ENCODE measurements at regions not wholly inside any gene's neighbourhood (a gene's known extent, or its start where the extent isn't known, plus 50 kb on each side); places are given as distances from the start of the nearest gene placed in this dataset.

DNA sequence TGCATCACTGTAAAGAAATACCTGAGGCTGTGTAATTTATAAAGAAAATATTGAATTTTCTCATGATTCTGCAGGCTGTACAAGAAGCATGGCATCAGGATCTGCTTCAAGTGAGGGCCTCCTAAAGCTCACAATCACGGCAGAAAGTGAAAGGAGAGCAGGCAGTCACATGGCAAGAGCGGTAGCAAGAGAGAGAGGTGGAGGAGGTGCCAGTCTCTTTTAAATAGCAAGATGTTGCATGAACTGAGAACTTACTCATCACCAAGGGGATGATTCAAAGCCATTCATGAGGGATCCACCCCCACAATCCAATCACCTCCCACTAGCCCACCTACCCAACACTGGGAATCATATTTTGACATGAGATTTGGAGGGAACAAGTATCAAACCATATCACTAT, 184.5 kb upstream of the PAPPA start:
- no peak for TF ChIP-seq EGR1 (IDR thresholded peaks at IDR 0.05)
- TF ChIP-seq ZBTB7A (IDR thresholded peaks at IDR 0.05; ENCODE audit: low read depth): no peak
- no peak for TF ChIP-seq EP300 (IDR thresholded peaks at IDR 0.05; ENCODE audit: borderline replicate concordance)
- TF ChIP-seq USF1 (IDR thresholded peaks at IDR 0.05): no peak
- TF ChIP-seq TAF1 (IDR thresholded peaks at IDR 0.05; ENCODE audit: low read depth): no peak
- no peak for TF ChIP-seq FOXM1 (IDR thresholded peaks at IDR 0.05; ENCODE audit: borderline replicate concordance, low read depth)
- no peak for TF ChIP-seq CREB1 (IDR thresholded peaks at IDR 0.05; ENCODE audit: low read depth)
- TF ChIP-seq TEAD4 (IDR thresholded peaks at IDR 0.05): no peak

DNA sequence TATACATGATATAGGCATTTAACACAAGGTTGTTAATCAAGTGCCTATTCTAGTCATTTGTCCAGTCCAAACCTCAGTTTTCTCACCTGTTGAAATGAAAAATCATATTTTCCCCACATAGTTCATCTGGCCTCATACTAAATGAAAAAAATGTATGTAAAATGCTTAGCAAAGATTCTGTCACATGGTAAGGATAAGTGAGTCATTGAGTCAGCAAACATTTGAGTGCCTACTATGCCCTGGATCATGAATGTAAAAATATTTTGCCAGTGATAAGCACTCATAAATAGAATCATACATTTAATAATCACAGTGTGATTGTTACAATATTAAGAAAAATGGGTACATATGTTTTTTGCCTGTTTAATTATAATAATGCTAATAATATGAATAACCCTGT, 181.2 kb upstream of the PAPPA start:
- no peak for TF ChIP-seq EP300 (IDR thresholded peaks at IDR 0.05; ENCODE audit: borderline replicate concordance)
- no peak for TF ChIP-seq YY1 (IDR thresholded peaks at IDR 0.05; ENCODE audit: low read depth)
- no peak for TF ChIP-seq USF1 (IDR thresholded peaks at IDR 0.05)
- TF ChIP-seq REST (IDR thresholded peaks at IDR 0.05; ENCODE audit: low read depth): no peak
- no peak for TF ChIP-seq TEAD4 (IDR thresholded peaks at IDR 0.05)
- TF ChIP-seq CREB1 (IDR thresholded peaks at IDR 0.05; ENCODE audit: low read depth): no peak

GRCh38 chr9:115972843-115973595, 180.6 kb upstream of the PAPPA start:
- no peak for TF ChIP-seq TEAD4 (IDR thresholded peaks at IDR 0.05)

GRCh38 chr9:115976781-115977180, 176.8 kb upstream of the PAPPA start:
- TF ChIP-seq CEBPB (IDR thresholded peaks at IDR 0.05) (no peak), RAD21 (IDR thresholded peaks at IDR 0.05; ENCODE audit: low read depth) (no peak), TAF1 (IDR thresholded peaks at IDR 0.05; ENCODE audit: low read depth) (no peak), USF1 (IDR thresholded peaks at IDR 0.05) (no peak), CREB1 (IDR thresholded peaks at IDR 0.05; ENCODE audit: low read depth) (no peak), EGR1 (IDR thresholded peaks at IDR 0.05) (no peak), EP300 (IDR thresholded peaks at IDR 0.05; ENCODE audit: borderline replicate concordance) (no peak)

GRCh38 chr9:115978091-115978490, 175.5 kb upstream of the PAPPA start:
- no peak for TF ChIP-seq REST (IDR thresholded peaks at IDR 0.05; ENCODE audit: low read depth)
- TF ChIP-seq EP300 (IDR thresholded peaks at IDR 0.05; ENCODE audit: borderline replicate concordance): no peak
- TF ChIP-seq TEAD4 (IDR thresholded peaks at IDR 0.05): no peak
- TF ChIP-seq, protein P1, sequence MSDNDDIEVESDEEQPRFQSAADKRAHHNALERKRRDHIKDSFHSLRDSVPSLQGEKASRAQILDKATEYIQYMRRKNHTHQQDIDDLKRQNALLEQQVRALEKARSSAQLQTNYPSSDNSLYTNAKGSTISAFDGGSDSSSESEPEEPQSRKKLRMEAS (IDR thresholded peaks at IDR 0.05): no peak
- TF ChIP-seq TAF1 (IDR thresholded peaks at IDR 0.05; ENCODE audit: low read depth): no peak
- TF ChIP-seq CREB1 (IDR thresholded peaks at IDR 0.05; ENCODE audit: low read depth): no peak
- TF ChIP-seq CEBPB (IDR thresholded peaks at IDR 0.05): no peak
- no peak for TF ChIP-seq NFIC (IDR thresholded peaks at IDR 0.05)
- TF ChIP-seq YY1 (IDR thresholded peaks at IDR 0.05; ENCODE audit: low read depth): no peak
- no peak for TF ChIP-seq TCF12 (IDR thresholded peaks at IDR 0.05; ENCODE audit: low read depth)
- TF ChIP-seq FOXM1 (IDR thresholded peaks at IDR 0.05; ENCODE audit: borderline replicate concordance, low read depth): no peak
- no peak for TF ChIP-seq ZBTB7A (IDR thresholded peaks at IDR 0.05; ENCODE audit: low read depth)
- no peak for TF ChIP-seq RAD21 (IDR thresholded peaks at IDR 0.05; ENCODE audit: low read depth)
- TF ChIP-seq USF1 (IDR thresholded peaks at IDR 0.05): no peak
- TF ChIP-seq EGR1 (IDR thresholded peaks at IDR 0.05): no peak

- no peak for TF ChIP-seq ZBTB7A (IDR thresholded peaks at IDR 0.05; ENCODE audit: low read depth)
- TF ChIP-seq EP300 (IDR thresholded peaks at IDR 0.05; ENCODE audit: borderline replicate concordance): no peak
- no peak for TF ChIP-seq FOXM1 (IDR thresholded peaks at IDR 0.05; ENCODE audit: borderline replicate concordance, low read depth)
- TF ChIP-seq REST (IDR thresholded peaks at IDR 0.05; ENCODE audit: low read depth): no peak
- TF ChIP-seq EGR1 (IDR thresholded peaks at IDR 0.05): no peak
- no peak for TF ChIP-seq YY1 (IDR thresholded peaks at IDR 0.05; ENCODE audit: low read depth)
- no peak for TF ChIP-seq NFIC (IDR thresholded peaks at IDR 0.05)
- TF ChIP-seq RAD21 (IDR thresholded peaks at IDR 0.05; ENCODE audit: low read depth): no peak
- no peak for TF ChIP-seq TEAD4 (IDR thresholded peaks at IDR 0.05)
- TF ChIP-seq CREB1 (IDR thresholded peaks at IDR 0.05; ENCODE audit: low read depth): no peak
- TF ChIP-seq TCF12 (IDR thresholded peaks at IDR 0.05; ENCODE audit: low read depth): no peak
- TF ChIP-seq, protein P1 (IDR thresholded peaks at IDR 0.05): no peak
- no peak for TF ChIP-seq USF1 (IDR thresholded peaks at IDR 0.05)
- no peak for TF ChIP-seq CEBPB (IDR thresholded peaks at IDR 0.05)
- TF ChIP-seq TAF1 (IDR thresholded peaks at IDR 0.05; ENCODE audit: low read depth): no peak
These were observed 174.9 kb upstream of the PAPPA start for GRCh38 chr9:115978659-115979096.
